ENCODE measurements at regions not wholly inside any gene's neighbourhood (a gene's known extent, or its start where the extent isn't known, plus 50 kb on each side); places are given as distances from the start of the nearest gene placed in this dataset.
A peak's percentile ranks its signal among the peaks of the same experiment; 100 is the strongest.
"Not testable (repeated sequence)": the region's sequence is repeated elsewhere in the genome, so short reads cannot be mapped to it uniquely, and the experiment has no call there.

GRCh38 chr18:59848002-59848401 lies 51.8 kb upstream of the PMAIP1 start:
- no peak for DNase-seq

DNA sequence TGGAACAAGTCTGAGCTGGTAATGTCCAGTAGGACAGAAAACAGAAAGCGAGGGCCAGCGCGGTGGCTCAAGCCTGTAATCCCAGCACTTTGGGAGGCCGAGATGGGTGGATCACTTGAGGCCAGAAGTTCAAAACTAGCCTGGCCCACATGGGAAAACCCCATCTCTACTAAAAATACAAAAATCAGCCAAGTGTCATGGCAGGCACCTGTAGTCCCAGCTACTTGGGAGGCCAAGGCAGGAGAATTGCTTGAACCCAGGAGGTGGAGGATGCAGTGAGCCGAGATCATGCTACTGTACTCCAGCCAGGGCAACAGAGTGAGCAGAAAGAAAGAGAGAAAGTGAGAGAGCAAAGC lies 52.3 kb upstream of the PMAIP1 start:
- DNase-seq, result not testable (repeated sequence)

- DNase-seq, result no peak
Measured at GRCh38 chr18:59846814-59847490, 52.8 kb upstream of the PMAIP1 start.

DNA sequence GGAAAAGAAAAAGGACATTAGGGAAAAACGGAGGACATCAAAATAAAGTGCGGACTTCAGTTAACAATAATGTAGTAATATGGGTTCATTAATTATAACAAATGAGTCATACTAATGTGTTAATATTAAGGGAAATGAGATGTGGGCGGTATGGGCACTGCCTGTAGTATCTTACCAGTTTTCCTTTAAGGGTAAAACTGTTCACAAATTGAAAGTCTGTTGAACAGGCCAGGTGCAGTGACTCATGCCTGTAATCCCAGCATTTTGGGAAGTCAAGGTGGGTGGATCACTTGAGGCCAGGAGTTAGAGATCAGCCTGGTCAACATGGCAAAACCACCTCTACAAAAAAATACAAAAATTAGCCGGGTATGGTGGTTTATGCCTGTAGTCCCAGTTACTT lies 56.8 kb upstream of the PMAIP1 start:
- DNase-seq, result no peak

GRCh38 chr18:59839931-59840685 lies 59.7 kb upstream of the PMAIP1 start:
- no peak for DNase-seq

DNA sequence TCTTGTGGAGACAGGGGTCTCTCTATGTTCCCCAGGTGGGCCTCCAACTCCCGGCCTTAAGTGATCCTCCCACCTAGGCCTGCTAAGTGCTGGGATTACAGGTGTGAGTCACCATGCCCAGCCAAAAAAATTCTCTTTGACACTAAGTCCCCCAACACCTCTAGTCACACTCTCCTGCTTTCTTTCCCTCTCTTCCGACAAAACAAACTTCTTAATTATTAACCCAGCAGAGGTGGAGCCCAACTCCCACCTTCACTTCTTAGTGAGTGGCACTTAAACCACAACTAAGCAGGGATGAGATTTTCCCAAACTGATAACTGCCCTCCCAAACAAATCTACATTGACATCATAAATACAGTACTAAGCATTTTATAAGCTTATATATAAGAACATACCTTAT lies 60.5 kb upstream of the PMAIP1 start:
- no peak for DNase-seq

DNA sequence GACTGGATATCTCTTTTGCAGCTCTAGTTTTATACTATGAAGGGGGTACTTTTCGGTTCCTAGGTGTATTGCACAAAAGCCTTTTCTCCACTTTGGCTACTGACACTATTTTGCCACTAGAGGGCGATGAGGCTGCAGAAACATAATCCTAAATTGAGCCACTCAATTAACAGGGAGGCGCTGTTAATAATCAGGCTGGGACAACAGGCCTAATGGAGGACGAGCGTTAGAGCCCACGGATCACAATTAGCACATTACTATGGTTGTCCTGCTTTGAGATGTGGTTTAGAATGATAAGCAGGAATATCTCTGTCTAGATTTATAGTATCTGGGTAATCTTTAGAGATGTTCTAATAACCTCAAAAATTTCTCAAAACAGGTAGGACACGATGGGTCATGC lies 62.2 kb upstream of the PMAIP1 start:
- peak; percentile 38 to 48 for DNase-seq

- DNase-seq, result no peak
Measured at GRCh38 chr18:59835605-59836379, 64.0 kb upstream of the PMAIP1 start.

DNA sequence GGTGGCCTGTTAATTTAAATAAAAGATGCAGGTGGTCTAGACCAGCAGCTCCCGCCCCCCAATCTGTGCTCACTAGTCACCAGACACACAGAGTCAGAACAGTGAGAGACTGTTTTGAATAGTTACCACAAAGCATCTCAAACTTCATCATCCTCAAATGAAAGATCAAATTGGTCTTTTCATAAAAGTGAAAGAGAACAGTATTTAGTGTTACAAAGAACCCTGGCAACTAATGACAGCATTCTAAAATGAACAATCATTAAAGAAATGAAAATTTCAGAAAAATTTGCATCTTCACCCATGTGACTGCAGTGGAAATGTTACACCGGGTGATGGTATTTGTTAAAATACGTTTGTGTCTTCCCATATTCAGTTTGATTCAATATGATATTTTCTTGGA lies 65.5 kb upstream of the PMAIP1 start:
- DNase-seq, result no peak

DNA sequence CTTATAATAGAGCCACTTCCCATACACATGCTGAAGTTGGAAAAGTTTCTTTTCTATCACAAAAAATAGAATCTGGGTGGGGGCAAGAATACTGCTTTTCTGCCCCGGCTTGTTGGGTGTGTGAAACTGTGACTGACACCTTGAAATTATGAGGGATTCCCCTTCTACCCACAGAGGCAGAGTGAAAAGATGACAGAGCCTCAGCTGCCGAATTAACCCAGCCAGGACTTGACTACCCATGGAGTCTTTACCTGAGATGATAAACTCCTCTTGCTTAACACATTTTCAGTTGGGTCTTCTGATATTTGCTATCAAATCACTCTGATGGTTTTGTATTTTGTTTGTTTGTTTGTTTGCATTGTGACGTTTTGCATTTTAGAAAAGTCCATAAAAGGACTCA lies 66.0 kb upstream of the PMAIP1 start:
- no peak for DNase-seq

DNA sequence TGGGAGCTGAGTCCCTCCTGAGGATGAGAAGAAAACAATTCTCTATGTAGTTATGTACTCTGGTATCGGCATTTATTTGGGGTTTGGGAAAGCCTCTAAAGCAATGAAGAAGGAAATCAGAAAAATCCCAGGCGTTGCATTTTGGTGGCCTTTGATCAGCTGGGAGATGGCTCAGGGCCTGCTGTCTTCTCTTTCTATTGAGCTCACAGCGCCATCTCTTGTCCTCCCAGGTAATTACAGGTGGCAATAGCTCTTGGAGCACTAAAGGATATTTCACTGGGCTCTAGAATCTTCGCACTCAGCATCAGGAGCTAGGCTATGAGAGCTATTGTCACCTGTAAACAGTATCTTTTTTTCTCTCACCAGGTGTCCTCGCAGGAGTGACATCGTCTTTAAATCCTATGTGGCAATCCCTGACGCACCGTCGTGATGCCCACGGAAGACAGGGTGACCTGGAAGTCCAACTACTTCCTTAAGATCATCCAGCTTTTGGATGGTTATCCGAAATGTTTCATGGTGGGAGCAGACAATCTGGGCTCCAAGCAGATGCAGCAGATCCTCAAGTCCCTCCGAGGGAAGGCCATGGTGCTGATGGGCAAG lies 76.1 kb upstream of the PMAIP1 start:
- peak in 1 of 2 donors; percentile 5 for DNase-seq

DNA sequence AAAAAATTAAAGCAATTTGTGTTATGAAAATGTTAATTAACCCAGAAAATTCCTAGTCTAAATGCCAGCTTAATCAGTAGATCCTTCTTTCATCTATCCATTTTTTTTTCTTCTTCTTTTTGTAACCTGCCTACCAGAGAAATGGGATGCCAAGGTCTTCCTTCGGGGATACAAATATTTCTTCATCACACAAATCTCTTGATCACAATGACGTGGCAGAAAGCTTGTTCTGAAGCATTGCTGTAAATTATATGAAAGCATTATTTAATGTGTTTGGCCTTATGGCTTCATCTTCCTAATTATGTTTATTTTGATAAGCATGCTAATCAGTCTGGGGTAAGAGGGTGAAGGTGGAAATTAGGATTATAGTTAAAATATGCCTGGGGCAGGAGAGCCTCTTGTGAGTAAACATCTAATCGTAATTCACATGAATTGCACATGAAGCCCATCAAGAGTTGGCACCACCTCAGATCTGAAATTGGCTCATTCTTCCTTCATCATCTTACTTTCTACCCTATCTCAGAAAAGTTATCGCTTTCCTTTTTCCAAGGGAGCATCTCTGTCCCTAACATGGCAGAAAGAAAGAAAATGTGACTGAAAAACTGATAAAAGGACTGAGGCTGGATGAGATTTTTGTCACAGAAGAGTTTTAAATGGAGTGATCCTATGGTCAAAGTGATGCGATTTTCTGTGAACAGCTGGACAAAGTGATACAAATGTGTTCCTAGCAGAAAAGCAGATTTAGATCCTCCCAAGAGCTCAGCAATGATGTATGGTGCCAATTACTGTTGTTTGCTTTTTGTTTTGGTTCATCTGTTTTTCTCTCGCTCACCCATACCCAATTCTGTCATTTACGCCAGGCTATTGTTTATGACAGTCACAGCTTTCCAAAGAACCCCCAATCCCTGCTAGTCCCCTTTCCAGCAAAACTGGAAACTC lies 76.9 kb upstream of the PMAIP1 start:
- DNase-seq, result no peak

DNA sequence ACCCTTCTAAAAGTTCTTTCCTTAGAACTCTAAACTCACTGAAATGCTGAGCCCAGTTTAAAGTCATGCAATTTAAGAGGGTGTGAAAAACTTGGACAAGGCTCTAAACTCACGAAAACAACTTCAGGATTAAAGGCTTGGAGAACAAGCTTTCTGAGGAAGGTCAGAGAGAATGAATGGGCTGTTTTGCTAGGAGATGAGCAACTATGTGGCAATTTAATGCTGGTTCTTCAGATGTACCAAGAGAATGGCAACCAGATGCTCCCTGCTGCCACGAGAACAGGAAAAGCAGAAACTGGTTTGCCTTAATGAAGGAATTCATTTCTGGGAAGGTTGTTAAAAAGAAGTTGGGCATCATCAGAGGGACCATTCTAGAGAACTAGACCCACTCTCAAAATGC lies 77.8 kb upstream of the PMAIP1 start:
- DNase-seq, result no peak

GRCh38 chr18:59820663-59821062 lies 79.1 kb upstream of the PMAIP1 start:
- no peak for DNase-seq

- no peak for DNase-seq
Measured at GRCh38 chr18:59818769-59819168, 81.0 kb upstream of the PMAIP1 start.

DNA sequence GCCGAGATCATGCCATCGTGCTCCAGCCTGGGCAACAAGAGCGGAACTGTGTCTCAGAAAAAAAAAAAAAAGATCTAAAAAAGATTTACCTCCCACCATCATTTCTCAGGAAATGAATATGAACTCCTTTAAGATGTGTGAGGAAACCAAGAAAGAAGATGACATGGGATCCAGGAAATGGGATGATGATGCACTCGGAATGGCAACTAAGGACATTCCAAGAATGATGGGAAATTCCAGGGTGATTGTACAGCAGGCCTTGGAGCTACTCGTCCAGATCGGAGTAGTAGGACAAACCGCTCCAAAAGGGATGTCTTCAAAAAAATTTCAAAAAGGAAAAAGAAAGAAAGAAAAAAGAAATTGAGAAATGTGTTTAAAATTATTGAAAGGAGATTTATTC lies 84.9 kb upstream of the PMAIP1 start:
- DNase-seq, result no peak

DNA sequence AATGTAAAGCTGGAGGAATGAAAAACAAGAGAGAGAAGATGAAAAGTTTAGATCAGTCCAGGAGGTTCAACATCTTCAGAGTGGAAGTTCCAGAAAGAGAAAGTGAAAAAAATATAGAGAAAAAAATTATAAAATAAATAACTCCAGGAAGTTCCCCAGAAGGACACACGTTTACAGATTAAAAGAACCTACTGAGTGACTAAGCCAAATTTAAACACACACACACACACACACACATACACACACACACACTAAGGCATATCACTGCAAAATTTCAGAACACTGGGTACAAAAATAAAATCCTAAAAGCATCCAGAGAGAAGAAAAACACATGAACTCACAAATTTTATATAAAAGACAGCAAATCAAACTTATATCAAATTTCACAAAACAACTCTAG lies 85.9 kb upstream of the PMAIP1 start:
- no peak for DNase-seq

GRCh38 chr18:59810735-59811520 lies 88.9 kb upstream of the PMAIP1 start:
- no peak for DNase-seq

DNA sequence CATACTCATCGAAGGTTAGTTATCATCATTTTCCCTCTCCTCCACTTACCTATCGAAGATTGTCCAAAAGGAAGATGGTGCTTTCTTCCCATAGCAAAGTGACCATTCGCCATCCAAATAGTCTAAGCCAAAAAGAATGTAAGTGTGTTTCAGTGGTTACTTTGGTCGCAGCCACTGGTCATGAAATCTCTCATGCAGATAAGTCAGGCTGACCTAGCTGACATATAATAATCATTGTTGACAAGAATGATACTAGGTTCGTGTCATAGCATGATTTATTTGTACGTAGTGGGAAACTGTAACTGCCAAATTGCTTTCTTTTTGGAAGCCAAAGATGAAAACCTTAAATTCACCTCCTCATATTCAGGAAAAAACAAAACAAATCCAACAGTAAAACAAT lies 89.6 kb upstream of the PMAIP1 start:
- no peak for DNase-seq

GRCh38 chr18:59802031-59802430 lies 97.8 kb upstream of the PMAIP1 start:
- DNase-seq, result no peak

DNA sequence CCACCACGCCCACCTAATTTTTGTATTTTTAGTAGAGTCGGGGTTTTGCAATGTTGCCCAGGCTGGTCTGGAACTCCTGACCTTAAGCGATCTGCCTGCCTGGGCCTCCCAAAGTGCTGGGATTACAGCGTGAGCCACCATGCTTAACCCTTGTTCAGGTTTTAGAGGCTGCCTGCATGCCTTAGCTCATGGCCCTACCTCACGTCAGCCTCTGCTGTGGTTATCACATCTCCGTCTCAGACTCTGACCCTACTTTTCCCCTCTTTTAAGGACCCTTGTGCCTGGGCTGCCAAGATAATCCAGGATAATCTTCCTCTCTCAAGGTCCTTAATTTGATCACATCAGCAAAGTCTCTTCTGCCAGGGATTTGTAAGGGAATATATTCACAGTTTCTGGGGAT lies 98.2 kb upstream of the PMAIP1 start:
- DNase-seq, result no peak

GRCh38 chr18:59800897-59801296 lies 98.9 kb upstream of the PMAIP1 start:
- DNase-seq, result no peak

Measured in activated CD4-positive, alpha-beta T cell treated with anti-CD3 and anti-CD28 coated beads for 4 hours (primary cell).